Fibroblast of villous mesenchyme (primary cell): ENCODE measurements at regions not wholly inside any gene's neighbourhood (a gene's known extent, or its start where the extent isn't known, plus 50 kb on each side); places are given as distances from the start of the nearest gene placed in this dataset.

ENCODE experiments used
- DNase-seq: peaks from one replicate; pipeline ENCODE4 v3.0.0-alpha.2; 2010; ENCODE audit warnings: low read depth
- H3K4me3 ChIP-seq: 2 replicates; pipeline ENCODE4 v1.5.1; 2011; ENCODE audit warnings: low read depth, mild to moderate bottlenecking, low read length
- CTCF ChIP-seq: IDR thresholded peaks from 2 replicates; pipeline ENCODE4 v1.5.1; 2012; ENCODE audit warnings: low read depth, mild to moderate bottlenecking, low read length; ENCODE audit not compliant: insufficient read depth

DNA sequence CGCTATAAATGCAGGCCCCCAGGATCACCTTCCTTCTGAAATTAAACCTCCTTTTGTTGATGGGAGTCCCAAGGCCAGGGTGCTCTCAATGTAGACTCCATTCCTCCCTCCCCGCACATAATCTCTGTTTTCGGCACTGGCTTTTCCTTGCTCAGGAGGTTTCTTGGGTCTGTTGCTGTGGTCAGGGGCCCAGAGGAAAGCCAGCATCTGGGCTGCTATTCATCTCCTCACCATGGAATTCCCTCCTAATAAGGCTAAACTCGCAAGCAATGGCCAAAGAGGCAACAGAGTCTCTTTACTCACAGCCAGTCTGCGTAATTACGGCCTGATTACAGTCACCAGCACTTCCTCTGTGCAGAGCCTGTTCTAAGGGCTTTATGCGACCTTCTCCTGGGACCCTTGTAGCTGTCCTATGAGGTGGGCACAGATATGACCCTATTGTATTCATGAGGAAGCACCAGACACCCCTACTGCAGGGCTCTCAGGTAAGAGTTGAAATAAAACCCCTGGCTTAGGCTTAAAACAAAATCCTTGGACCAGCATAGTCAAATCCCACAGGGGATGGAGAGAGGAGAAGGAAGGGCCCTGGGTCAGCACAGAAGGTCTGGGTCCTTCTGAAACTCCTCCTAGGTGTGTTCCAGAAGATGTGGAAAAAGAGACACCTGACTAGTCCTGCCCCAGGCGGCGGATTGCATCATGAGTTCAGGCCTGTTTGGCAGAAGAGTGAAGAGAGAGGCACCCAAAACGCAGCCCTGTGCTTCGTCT, 105.0 kb upstream of the SH3BP4 start:
- no peak for TF ChIP-seq CTCF
- H3K4me3 ChIP-seq: no peak overlapping the region
- no peak for DNase-seq

DNA sequence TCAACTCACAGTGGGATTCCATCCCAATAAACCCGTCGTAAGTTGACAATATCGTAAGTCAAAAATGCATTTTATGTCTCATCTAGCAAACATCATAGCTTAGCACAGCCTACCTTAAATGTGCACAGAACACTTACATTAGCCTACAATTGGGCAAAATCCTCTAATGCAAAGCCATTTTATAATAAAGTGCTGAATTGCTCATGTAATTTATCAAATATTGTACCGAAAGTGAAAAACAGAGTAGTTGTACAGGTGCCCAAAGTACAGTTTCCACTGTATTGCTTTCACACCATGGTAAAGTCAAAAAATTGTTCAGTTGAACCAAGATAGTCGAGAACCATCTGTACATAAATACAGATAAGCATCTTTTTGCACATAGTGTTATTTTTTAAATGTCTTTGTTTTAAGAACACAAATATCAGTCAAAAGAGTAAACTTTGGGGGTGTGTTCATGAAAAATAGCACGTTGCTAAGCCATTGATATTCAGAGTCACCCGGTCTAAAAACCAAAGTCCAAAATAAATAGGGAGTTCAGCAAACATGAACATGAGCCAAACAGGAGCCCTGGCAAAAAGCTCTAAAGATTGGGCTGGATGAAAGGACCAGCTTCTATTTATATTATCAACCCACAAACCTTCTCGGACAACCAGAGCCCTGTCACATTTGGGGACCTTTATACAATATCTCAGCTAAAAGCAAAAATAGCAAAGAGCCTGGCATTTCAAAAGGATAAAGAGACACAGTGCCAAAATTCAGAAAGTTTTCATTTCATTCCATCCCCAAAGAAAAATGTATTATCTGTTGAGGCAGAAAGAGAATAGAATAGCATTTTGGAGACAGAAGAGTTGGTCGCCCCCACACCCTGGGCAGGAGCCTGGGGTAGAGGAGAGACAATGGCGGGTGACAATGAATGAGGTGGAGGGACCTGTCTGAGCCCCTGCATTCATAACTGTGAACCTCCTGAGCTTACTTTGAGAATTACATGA, 105.9 kb upstream of the SH3BP4 start:
- no peak for DNase-seq
- TF ChIP-seq CTCF: no peak
- no peak overlapping the region for H3K4me3 ChIP-seq

DNA sequence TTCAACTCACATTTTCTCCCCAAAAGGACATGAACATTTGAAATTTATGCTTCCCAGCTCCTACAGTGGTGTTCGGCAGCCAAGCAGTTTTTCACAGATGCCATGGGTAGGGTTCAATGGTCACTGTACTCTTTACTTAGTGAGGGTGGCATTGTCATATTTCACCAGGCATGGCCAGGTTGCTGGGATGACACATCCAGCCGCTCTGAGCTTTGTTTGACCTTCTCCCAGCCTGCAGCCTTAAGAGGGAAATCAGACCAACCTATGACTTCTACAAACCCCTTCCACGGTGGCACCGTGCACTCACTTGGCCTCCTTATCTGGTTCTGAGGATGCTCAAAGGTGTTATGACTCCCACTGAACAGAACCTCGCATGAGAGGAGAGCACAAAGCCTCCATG, 108.4 kb upstream of the SH3BP4 start:
- no peak for DNase-seq
- no peak for TF ChIP-seq CTCF
- no peak overlapping the region for H3K4me3 ChIP-seq

DNA sequence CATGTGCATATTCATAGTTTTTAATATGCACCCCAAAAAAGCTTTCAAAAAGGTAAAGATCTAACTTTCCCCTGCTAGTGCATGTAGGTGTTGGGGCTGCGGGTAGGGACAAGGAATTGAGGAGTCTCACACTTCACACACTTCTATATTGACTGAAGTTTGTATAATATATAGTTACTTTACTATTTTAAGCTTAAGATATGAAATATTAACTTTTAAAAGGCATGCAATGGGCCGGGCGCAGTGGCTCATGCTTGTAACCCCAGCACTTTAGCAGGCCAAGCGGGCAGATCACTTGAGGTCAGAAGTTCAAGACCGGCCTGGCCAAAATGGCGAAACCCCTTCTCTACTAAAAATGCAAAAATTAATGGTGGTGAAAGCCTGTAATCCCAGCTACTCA, 109.1 kb upstream of the SH3BP4 start:
- no peak for DNase-seq
- no peak for TF ChIP-seq CTCF
- H3K4me3 ChIP-seq: no peak overlapping the region

DNA sequence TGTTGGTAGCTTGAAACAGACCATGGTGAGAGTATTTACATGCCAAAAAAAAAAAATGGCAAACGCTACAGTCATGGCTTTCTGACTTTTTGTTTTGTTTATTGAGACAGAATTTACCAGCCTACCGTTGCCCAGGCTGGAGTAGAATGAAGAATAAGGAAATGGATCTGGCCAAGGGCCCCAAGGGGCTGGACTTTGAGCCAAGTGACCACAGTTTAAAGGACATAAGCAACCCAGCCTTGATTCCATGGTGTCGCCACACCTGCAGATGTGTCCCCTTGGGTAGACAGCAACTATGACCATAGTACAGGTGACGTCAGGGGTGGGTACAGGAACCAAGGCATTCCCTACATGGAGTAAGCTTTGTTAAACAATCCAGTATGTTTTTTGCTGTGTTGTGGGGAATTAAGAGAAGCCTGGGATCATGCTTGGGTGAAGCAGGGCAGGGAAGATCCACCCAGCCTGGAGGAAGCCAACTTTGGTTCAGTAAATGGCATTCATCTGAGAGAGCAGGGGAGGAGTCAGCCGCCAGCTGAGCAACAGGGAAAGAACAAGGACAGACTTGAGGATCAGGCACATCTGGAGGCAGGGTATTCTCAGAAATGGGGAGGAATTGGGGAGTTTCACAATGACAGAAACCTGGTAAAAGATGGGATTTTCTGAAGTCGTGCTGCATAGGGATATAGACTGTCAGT, 110.3 kb upstream of the SH3BP4 start:
- no peak overlapping the region for H3K4me3 ChIP-seq
- no peak for TF ChIP-seq CTCF
- DNase-seq: no peak

DNA sequence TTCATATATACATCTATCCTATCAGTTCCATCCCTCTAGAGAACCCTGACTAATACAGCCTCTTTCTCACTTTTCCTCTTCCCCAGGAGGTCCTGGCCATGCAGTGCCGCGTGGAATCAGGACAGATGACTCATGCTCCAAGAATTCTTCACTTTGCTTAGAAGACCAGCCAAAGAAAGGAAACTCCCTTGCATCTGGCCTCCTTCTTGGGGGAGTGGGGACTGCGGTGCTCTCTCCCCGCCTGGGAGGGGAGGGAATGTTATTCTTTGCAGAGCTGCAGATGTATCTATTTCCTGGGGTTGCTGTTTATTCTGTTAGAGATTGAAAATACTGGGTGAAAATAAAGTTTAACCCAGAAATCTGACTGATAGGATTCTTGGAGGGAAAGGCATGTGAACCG, 111.5 kb upstream of the SH3BP4 start:
- TF ChIP-seq CTCF: no peak
- peak; percentile 96 for DNase-seq
- H3K4me3 ChIP-seq: no peak overlapping the region
